Liver (tissue), 3 donors: ENCODE measurements at regions not wholly inside any gene's neighbourhood (a gene's known extent, or its start where the extent isn't known, plus 50 kb on each side); places are given as distances from the start of the nearest gene placed in this dataset.

Experiments
- FOXA1 ChIP-seq: IDR thresholded peaks from 2 replicates; pipeline ENCODE4 v1.6.1; 2016; ENCODE audit warnings: antibody characterized with exemption
- HNF4A ChIP-seq, 2 donors: conservative IDR thresholded peaks; 2 replicates each; pipeline ENCODE4 v1.6.1; 2016; ENCODE audit warnings: antibody characterized with exemption in 2 of 2, mild to moderate bottlenecking in 2 of 2
- RAD21 ChIP-seq, 2 donors: IDR thresholded peaks; 2 replicates each; pipeline ENCODE4 v1.6.1; 2016; ENCODE audit warnings: antibody characterized with exemption in 2 of 2, mild to moderate bottlenecking in 2 of 2
- TAF1 ChIP-seq: conservative IDR thresholded peaks from 2 replicates; pipeline ENCODE4 v1.6.1; 2016; ENCODE audit warnings: antibody characterized with exemption, mild to moderate bottlenecking
- TF ChIP-seq, protein P1 (sequence below): fragments of 150-350 bp; IDR thresholded peaks from 2 replicates; pipeline ENCODE4 v1.5.1; 2017; ENCODE audit warnings: improper control_type of control experiment, low read depth, low read length; ENCODE audit not compliant: missing input control
- TF ChIP-seq, protein P2 (sequence below): IDR thresholded peaks from 2 replicates; pipeline ENCODE4 v1.6.1; 2016; ENCODE audit warnings: antibody characterized with exemption, mild to moderate bottlenecking
- donor health status: healthy.
- donor health status: healthy.

DNA sequence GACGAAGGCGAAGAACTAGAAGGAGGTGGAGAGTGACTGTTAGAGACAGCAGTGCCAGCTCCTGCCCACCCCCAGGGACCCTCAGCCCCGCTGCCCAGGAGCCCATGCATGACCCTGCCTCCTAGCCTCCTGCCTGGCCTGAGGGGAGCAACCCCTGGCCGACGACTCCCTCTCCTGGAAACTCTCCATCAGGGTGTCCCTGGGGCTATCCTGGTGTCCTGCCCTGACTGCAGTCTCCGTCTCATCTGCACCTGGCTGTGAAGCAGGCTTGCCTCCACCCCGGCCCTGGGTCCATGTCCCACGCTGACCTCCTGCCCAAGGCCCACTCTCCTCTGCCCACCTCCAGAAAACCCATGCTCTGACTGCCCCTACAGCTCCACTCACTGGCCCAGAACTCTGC, 120.2 kb downstream of the RPIA start:
- TF ChIP-seq, protein P1, sequence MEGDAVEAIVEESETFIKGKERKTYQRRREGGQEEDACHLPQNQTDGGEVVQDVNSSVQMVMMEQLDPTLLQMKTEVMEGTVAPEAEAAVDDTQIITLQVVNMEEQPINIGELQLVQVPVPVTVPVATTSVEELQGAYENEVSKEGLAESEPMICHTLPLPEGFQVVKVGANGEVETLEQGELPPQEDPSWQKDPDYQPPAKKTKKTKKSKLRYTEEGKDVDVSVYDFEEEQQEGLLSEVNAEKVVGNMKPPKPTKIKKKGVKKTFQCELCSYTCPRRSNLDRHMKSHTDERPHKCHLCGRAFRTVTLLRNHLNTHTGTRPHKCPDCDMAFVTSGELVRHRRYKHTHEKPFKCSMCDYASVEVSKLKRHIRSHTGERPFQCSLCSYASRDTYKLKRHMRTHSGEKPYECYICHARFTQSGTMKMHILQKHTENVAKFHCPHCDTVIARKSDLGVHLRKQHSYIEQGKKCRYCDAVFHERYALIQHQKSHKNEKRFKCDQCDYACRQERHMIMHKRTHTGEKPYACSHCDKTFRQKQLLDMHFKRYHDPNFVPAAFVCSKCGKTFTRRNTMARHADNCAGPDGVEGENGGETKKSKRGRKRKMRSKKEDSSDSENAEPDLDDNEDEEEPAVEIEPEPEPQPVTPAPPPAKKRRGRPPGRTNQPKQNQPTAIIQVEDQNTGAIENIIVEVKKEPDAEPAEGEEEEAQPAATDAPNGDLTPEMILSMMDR, result no peak
- TF ChIP-seq, protein P2, sequence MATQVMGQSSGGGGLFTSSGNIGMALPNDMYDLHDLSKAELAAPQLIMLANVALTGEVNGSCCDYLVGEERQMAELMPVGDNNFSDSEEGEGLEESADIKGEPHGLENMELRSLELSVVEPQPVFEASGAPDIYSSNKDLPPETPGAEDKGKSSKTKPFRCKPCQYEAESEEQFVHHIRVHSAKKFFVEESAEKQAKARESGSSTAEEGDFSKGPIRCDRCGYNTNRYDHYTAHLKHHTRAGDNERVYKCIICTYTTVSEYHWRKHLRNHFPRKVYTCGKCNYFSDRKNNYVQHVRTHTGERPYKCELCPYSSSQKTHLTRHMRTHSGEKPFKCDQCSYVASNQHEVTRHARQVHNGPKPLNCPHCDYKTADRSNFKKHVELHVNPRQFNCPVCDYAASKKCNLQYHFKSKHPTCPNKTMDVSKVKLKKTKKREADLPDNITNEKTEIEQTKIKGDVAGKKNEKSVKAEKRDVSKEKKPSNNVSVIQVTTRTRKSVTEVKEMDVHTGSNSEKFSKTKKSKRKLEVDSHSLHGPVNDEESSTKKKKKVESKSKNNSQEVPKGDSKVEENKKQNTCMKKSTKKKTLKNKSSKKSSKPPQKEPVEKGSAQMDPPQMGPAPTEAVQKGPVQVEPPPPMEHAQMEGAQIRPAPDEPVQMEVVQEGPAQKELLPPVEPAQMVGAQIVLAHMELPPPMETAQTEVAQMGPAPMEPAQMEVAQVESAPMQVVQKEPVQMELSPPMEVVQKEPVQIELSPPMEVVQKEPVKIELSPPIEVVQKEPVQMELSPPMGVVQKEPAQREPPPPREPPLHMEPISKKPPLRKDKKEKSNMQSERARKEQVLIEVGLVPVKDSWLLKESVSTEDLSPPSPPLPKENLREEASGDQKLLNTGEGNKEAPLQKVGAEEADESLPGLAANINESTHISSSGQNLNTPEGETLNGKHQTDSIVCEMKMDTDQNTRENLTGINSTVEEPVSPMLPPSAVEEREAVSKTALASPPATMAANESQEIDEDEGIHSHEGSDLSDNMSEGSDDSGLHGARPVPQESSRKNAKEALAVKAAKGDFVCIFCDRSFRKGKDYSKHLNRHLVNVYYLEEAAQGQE, result no peak
- TF ChIP-seq RAD21 (IDR thresholded peaks at IDR 0.05) (no peak), TAF1 (no peak), FOXA1 (no peak), HNF4A (conservative IDR thresholded peaks at IDR 0.05) (no peak)
